ENCODE measurements at regions not wholly inside any gene's neighbourhood (a gene's known extent, or its start where the extent isn't known, plus 50 kb on each side); places are given as distances from the start of the nearest gene placed in this dataset.

DNA sequence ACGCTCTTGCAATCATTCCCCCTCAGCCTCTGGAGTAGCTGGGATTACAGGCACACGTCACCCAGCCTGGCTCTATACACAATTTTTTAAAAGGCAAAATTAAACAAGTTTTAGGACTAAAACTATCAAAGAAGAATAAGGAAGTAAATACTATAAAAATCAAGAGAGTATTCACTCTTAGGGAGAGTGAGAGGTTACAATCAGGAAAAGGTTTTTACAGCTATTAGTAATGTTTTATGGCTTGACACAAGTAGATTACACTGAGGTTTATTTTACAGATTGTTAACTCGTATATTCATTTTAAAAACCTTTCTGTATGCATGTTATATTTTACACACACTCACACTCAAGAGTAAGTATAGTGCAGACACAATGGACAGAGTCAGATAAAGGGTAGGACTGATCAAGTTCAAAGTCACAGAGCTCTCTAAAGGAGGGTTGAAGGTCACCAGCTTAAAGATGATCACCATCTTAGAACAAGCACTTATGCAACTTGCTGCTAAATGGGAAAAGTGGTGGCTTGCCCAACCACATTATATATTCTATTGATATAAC lies 77.9 kb upstream of the MAN1A2 start:
- Histone ChIP-seq H3K4me1 (ENCODE audit: low read length) (no peaks in the 10 kb centered on the region), H3K9ac (ENCODE audit: low read length) (no peak overlapping the region), H3K4me2 (ENCODE audit: low read depth, low read length) (no peak overlapping the region), H3K36me3 (replicated peaks; ENCODE audit: insufficient read depth, low read length) (no peaks in the 10 kb centered on the region), H3K27ac (ENCODE audit: low read length) (no peak overlapping the region), H4K20me1 (ENCODE audit: insufficient read depth, low read length) (no peaks in the 10 kb centered on the region), H3K4me3 (ENCODE audit: low read length) (no peak overlapping the region), H3K9me3 (replicated peaks; ENCODE audit: insufficient read depth, low read length) (no peaks in the 10 kb centered on the region), H3F3A (ENCODE audit: insufficient read depth, low read length) (no peaks in the 10 kb centered on the region), H3K79me2 (ENCODE audit: low read length) (no peaks in the 10 kb centered on the region), H3K27me3 (replicated peaks; ENCODE audit: insufficient read depth, low read length) (no peaks in the 10 kb centered on the region), H3K9me2 (replicated peaks; ENCODE audit: insufficient read depth, low read length) (no peaks in the 10 kb centered on the region), H2AFZ (ENCODE audit: low read length) (no peak overlapping the region)
- no peak for DNase-seq
- TF ChIP-seq, protein P1, sequence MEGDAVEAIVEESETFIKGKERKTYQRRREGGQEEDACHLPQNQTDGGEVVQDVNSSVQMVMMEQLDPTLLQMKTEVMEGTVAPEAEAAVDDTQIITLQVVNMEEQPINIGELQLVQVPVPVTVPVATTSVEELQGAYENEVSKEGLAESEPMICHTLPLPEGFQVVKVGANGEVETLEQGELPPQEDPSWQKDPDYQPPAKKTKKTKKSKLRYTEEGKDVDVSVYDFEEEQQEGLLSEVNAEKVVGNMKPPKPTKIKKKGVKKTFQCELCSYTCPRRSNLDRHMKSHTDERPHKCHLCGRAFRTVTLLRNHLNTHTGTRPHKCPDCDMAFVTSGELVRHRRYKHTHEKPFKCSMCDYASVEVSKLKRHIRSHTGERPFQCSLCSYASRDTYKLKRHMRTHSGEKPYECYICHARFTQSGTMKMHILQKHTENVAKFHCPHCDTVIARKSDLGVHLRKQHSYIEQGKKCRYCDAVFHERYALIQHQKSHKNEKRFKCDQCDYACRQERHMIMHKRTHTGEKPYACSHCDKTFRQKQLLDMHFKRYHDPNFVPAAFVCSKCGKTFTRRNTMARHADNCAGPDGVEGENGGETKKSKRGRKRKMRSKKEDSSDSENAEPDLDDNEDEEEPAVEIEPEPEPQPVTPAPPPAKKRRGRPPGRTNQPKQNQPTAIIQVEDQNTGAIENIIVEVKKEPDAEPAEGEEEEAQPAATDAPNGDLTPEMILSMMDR (IDR thresholded peaks at IDR 0.05; ENCODE audit: low read length) = no peak
- no peak for TF ChIP-seq EZH2phosphoT487 (IDR thresholded peaks at IDR 0.05; ENCODE audit: low read length)
- no peak for TF ChIP-seq EZH2 (optimal IDR thresholded peaks at IDR 0.05; ENCODE audit: low read depth, low read length)

DNA sequence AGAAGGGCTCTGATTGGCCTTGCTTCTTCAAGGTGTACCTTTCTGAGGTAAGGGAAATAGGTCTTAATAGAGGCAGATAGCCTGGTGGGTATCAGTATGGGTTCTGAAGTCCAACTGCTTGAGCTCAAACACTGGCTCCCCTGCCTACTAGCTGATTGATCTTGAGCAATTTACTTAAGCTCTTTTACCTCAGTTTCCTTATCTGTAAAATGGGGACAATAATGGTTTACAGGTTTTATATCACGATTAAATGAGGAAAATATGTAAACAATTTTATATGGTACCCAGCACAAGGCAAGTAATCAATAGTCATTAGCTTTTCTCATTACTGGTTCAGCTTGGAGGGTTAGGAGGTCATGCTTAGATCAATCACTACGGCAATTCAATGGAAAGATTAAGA lies 75.8 kb upstream of the VTCN1 start:
- no peak overlapping the region for H3K4me3 ChIP-seq (ENCODE audit: low read length)
- H2AFZ ChIP-seq (ENCODE audit: low read length) = no peak overlapping the region
- H3K4me1 ChIP-seq (ENCODE audit: low read length) = no peaks in the 10 kb centered on the region
- no peaks in the 10 kb centered on the region for H3K9me2 ChIP-seq (replicated peaks; ENCODE audit: insufficient read depth, low read length)
- no peak for DNase-seq
- no peak overlapping the region for H3K27ac ChIP-seq (ENCODE audit: low read length)
- H3K9ac ChIP-seq (ENCODE audit: low read length) = no peak overlapping the region
- no peaks in the 10 kb centered on the region for H3F3A ChIP-seq (ENCODE audit: insufficient read depth, low read length)
- H4K20me1 ChIP-seq (ENCODE audit: insufficient read depth, low read length) = no peaks in the 10 kb centered on the region
- no peak for TF ChIP-seq EZH2phosphoT487 (IDR thresholded peaks at IDR 0.05; ENCODE audit: low read length)
- TF ChIP-seq, protein P1 (IDR thresholded peaks at IDR 0.05; ENCODE audit: low read length) = no peak
- no peak for TF ChIP-seq EZH2 (optimal IDR thresholded peaks at IDR 0.05; ENCODE audit: low read depth, low read length)
- no peaks in the 10 kb centered on the region for H3K9me3 ChIP-seq (replicated peaks; ENCODE audit: insufficient read depth, low read length)
- H3K79me2 ChIP-seq (ENCODE audit: low read length) = no peaks in the 10 kb centered on the region
- H3K4me2 ChIP-seq (ENCODE audit: low read depth, low read length) = no peak overlapping the region
- no peaks in the 10 kb centered on the region for H3K36me3 ChIP-seq (replicated peaks; ENCODE audit: insufficient read depth, low read length)
- no peaks in the 10 kb centered on the region for H3K27me3 ChIP-seq (replicated peaks; ENCODE audit: insufficient read depth, low read length)

DNA sequence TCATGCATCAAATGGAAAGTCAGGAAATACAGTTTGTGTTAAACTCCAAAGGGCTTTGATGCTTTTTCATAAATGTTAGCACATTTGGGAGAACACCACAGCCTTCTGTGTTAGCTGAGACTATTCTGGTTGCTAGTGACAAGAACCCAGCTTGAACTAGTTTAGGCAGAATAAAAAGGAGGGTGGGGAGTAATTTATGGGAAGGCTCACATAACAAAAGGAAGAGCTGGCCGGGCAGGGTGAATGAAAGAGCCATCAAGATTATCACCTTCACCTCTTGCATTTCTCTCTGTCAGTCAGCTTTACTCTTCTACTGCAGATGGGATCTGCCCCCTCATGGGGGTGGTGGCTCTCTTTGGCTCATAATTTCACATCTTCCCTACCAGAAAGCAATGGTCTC lies 75.4 kb upstream of the VTCN1 start:
- H3K79me2 ChIP-seq (ENCODE audit: low read length) = no peaks in the 10 kb centered on the region
- H3K4me3 ChIP-seq (ENCODE audit: low read length) = no peak overlapping the region
- H3K9ac ChIP-seq (ENCODE audit: low read length) = no peak overlapping the region
- TF ChIP-seq, protein P1 (IDR thresholded peaks at IDR 0.05; ENCODE audit: low read length) = no peak
- no peak for TF ChIP-seq EZH2phosphoT487 (IDR thresholded peaks at IDR 0.05; ENCODE audit: low read length)
- no peak for TF ChIP-seq EZH2 (optimal IDR thresholded peaks at IDR 0.05; ENCODE audit: low read depth, low read length)
- H3K27ac ChIP-seq (ENCODE audit: low read length) = no peak overlapping the region
- H3K36me3 ChIP-seq (replicated peaks; ENCODE audit: insufficient read depth, low read length) = no peaks in the 10 kb centered on the region
- no peaks in the 10 kb centered on the region for H3K9me3 ChIP-seq (replicated peaks; ENCODE audit: insufficient read depth, low read length)
- no peaks in the 10 kb centered on the region for H3K4me1 ChIP-seq (ENCODE audit: low read length)
- H3F3A ChIP-seq (ENCODE audit: insufficient read depth, low read length) = no peaks in the 10 kb centered on the region
- H3K4me2 ChIP-seq (ENCODE audit: low read depth, low read length) = no peak overlapping the region
- DNase-seq = no peak
- H2AFZ ChIP-seq (ENCODE audit: low read length) = no peak overlapping the region
- H4K20me1 ChIP-seq (ENCODE audit: insufficient read depth, low read length) = no peaks in the 10 kb centered on the region
- H3K9me2 ChIP-seq (replicated peaks; ENCODE audit: insufficient read depth, low read length) = no peaks in the 10 kb centered on the region
- no peaks in the 10 kb centered on the region for H3K27me3 ChIP-seq (replicated peaks; ENCODE audit: insufficient read depth, low read length)
